Ishikawa (cell line): ENCODE measurements at regions not wholly inside any gene's neighbourhood (a gene's known extent, or its start where the extent isn't known, plus 50 kb on each side); places are given as distances from the start of the nearest gene placed in this dataset.
"Not testable (repeated sequence)": the region's sequence is repeated elsewhere in the genome, so short reads cannot be mapped to it uniquely, and the experiment has no call there.

Experiments
- CEBPB ChIP-seq: IDR thresholded peaks from 2 replicates; pipeline ENCODE4 v1.6.1; 2012
- CREB1 ChIP-seq: IDR thresholded peaks from 2 replicates; pipeline ENCODE4 v1.6.1; 2012; ENCODE audit warnings: low read depth
- EGR1 ChIP-seq: IDR thresholded peaks from 2 replicates; pipeline ENCODE4 v1.6.1; 2012
- EP300 ChIP-seq: IDR thresholded peaks from 2 replicates; pipeline ENCODE4 v1.6.1; 2012; ENCODE audit warnings: borderline replicate concordance
- FOXM1 ChIP-seq: IDR thresholded peaks from 2 replicates; pipeline ENCODE4 v1.6.1; 2012; ENCODE audit warnings: low read depth, borderline replicate concordance
- MAX ChIP-seq: IDR thresholded peaks from 2 replicates; pipeline ENCODE4 v1.6.1; 2012
- RAD21 ChIP-seq: IDR thresholded peaks from 2 replicates; pipeline ENCODE4 v1.6.1; 2012; ENCODE audit warnings: low read depth
- TAF1 ChIP-seq: IDR thresholded peaks from 2 replicates; pipeline ENCODE4 v1.6.1; 2012; ENCODE audit warnings: low read depth, mild to moderate bottlenecking
- TCF12 ChIP-seq: IDR thresholded peaks from 2 replicates; pipeline ENCODE4 v1.6.1; 2012; ENCODE audit warnings: low read depth
- TEAD4 ChIP-seq: IDR thresholded peaks from 2 replicates; pipeline ENCODE4 v1.6.1; 2012
- YY1 ChIP-seq: IDR thresholded peaks from 2 replicates; pipeline ENCODE4 v1.6.1; 2012; ENCODE audit warnings: low read depth
- ZBTB7A ChIP-seq: IDR thresholded peaks from 2 replicates; pipeline ENCODE4 v1.6.1; 2012; ENCODE audit warnings: low read depth
- TF ChIP-seq, protein P1 (sequence below): IDR thresholded peaks from 2 replicates; pipeline ENCODE4 v1.6.1; 2012
- TF ChIP-seq, protein P2 (sequence below): IDR thresholded peaks from 2 replicates; pipeline ENCODE4 v1.6.1; 2012; ENCODE audit warnings: low read depth, mild to moderate bottlenecking

DNA sequence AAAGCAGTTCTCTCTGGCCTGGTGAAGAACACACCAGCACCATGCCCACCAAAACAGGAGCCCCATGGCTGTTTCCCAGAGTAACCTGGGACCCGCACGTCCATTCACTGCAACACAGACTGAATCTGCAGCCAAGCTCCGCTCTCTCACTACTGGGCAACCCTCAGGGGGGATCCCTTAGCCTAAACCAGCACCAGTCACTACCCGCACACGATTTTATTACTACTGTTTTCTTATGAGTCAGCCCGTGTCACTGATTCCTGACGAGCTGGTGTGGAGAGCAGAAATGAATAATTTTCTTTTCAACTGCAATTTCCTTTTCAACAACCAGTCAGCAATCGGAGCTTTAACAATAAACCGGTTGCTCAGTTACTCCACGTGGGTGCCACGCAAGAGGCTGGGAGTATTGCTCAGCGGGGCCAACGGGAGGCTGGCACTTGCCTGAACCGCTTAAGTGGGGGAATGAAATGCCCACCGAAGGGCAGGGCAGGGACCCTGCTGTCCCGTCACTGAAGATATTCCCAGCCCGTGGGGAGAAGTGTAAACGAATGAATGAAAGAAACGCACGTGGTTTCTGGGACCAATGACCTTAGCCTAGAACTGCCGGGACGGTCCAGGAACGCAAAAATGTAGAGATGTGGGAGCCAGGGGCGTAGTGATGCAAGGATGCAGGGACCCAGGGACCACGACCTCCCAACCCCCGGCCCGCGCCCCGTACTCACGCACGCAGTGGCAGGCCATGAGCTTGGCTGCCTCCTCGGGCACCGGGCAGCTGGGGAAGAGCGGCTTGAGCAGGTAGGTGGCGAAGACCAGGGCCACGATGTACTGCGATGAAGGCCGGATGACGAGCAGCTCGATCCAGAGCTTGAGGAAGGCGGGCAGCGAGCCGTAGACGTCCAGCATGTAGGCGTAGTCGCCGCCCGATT, 50.4 kb upstream of the SPN start:
- TF ChIP-seq EGR1, EP300, TAF1, FOXM1, CREB1, YY1, RAD21, TEAD4, ZBTB7A, CEBPB, TCF12: not testable (repeated sequence)
- TF ChIP-seq, protein P1, sequence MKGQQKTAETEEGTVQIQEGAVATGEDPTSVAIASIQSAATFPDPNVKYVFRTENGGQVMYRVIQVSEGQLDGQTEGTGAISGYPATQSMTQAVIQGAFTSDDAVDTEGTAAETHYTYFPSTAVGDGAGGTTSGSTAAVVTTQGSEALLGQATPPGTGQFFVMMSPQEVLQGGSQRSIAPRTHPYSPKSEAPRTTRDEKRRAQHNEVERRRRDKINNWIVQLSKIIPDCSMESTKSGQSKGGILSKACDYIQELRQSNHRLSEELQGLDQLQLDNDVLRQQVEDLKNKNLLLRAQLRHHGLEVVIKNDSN: not testable (repeated sequence)
- peak; percentile 37; the same call in 1 of the 2 replicates for TF ChIP-seq MAX
- TF ChIP-seq, protein P2, sequence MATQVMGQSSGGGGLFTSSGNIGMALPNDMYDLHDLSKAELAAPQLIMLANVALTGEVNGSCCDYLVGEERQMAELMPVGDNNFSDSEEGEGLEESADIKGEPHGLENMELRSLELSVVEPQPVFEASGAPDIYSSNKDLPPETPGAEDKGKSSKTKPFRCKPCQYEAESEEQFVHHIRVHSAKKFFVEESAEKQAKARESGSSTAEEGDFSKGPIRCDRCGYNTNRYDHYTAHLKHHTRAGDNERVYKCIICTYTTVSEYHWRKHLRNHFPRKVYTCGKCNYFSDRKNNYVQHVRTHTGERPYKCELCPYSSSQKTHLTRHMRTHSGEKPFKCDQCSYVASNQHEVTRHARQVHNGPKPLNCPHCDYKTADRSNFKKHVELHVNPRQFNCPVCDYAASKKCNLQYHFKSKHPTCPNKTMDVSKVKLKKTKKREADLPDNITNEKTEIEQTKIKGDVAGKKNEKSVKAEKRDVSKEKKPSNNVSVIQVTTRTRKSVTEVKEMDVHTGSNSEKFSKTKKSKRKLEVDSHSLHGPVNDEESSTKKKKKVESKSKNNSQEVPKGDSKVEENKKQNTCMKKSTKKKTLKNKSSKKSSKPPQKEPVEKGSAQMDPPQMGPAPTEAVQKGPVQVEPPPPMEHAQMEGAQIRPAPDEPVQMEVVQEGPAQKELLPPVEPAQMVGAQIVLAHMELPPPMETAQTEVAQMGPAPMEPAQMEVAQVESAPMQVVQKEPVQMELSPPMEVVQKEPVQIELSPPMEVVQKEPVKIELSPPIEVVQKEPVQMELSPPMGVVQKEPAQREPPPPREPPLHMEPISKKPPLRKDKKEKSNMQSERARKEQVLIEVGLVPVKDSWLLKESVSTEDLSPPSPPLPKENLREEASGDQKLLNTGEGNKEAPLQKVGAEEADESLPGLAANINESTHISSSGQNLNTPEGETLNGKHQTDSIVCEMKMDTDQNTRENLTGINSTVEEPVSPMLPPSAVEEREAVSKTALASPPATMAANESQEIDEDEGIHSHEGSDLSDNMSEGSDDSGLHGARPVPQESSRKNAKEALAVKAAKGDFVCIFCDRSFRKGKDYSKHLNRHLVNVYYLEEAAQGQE: not testable (repeated sequence)
